ENCODE measurements at regions not wholly inside any gene's neighbourhood (a gene's known extent, or its start where the extent isn't known, plus 50 kb on each side); places are given as distances from the start of the nearest gene placed in this dataset.
A peak's percentile ranks its signal among the peaks of the same experiment; 100 is the strongest.

GRCh38 chr10:2974083-2974482, 93.3 kb upstream of the PFKP start:
- ATAC-seq (replicated peaks): no peak
- H3K4me1 Mint-ChIP-seq: no peaks in the 10 kb centered on the region
- no peak overlapping the region for H3K4me3 Mint-ChIP-seq
- no peaks in the 10 kb centered on the region for H3K27me3 Mint-ChIP-seq
- no peak overlapping the region for H3K27ac Mint-ChIP-seq
- H3K9me3 Mint-ChIP-seq: no peaks in the 10 kb centered on the region
- H3K36me3 Mint-ChIP-seq (ENCODE audit: low read depth): no peaks in the 10 kb centered on the region

- Mint-ChIP-seq H3K9me3 (no peaks in the 10 kb centered on the region), H3K4me3 (no peak overlapping the region), H3K36me3 (ENCODE audit: low read depth) (no peaks in the 10 kb centered on the region), H3K27ac (no peak overlapping the region), H3K27me3 (peaks cover 3% of the 10 kb centered on the region), H3K4me1 (no peaks in the 10 kb centered on the region)
- ATAC-seq (replicated peaks): no peak
These were observed 94.5 kb upstream of the PFKP start for GRCh38 chr10:2972810-2973209.

GRCh38 chr10:2972216-2972615, 95.1 kb upstream of the PFKP start:
- no peaks in the 10 kb centered on the region for H3K9me3 Mint-ChIP-seq
- no peaks in the 10 kb centered on the region for H3K4me1 Mint-ChIP-seq
- H3K36me3 Mint-ChIP-seq (ENCODE audit: low read depth): no peaks in the 10 kb centered on the region
- peaks cover 4% of the 10 kb centered on the region for H3K27me3 Mint-ChIP-seq
- H3K4me3 Mint-ChIP-seq: no peak overlapping the region
- no peak for ATAC-seq (replicated peaks)
- no peak overlapping the region for H3K27ac Mint-ChIP-seq

DNA sequence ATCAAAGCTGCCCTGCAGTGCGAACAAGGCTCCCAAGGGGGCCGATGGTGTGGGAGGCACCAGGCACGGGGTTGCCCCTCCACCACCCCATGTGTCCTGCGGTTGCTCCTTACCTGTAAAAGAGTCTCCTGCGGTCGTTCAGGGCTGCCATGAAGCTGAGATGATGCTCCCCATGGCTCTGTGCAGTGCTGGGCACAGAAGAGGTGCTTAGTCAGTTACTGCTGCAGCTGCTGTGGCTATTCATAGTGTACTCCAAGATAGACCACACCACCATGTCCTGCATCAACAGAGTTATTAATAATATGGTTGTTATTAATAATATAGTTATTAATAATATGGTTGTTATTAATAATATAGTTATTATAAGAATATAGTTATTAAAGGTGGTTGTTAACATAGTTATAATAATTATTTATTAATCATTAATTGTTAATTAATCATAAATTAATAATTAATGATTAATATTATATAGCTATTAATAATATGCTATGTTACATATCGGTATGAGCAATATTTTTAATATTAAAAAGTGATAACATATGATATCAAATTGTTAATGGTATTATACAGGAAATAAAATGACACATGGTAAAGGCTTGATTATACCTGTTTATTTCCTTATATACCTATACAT, 97.0 kb upstream of the PFKP start:
- H3K27me3 Mint-ChIP-seq: peaks cover 12% of the 10 kb centered on the region
- H3K36me3 Mint-ChIP-seq (ENCODE audit: low read depth): no peaks in the 10 kb centered on the region
- H3K4me1 Mint-ChIP-seq: no peaks in the 10 kb centered on the region
- H3K9me3 Mint-ChIP-seq: no peaks in the 10 kb centered on the region
- no peak for ATAC-seq (replicated peaks)
- H3K27ac Mint-ChIP-seq: no peak overlapping the region
- H3K4me3 Mint-ChIP-seq: no peak overlapping the region

DNA sequence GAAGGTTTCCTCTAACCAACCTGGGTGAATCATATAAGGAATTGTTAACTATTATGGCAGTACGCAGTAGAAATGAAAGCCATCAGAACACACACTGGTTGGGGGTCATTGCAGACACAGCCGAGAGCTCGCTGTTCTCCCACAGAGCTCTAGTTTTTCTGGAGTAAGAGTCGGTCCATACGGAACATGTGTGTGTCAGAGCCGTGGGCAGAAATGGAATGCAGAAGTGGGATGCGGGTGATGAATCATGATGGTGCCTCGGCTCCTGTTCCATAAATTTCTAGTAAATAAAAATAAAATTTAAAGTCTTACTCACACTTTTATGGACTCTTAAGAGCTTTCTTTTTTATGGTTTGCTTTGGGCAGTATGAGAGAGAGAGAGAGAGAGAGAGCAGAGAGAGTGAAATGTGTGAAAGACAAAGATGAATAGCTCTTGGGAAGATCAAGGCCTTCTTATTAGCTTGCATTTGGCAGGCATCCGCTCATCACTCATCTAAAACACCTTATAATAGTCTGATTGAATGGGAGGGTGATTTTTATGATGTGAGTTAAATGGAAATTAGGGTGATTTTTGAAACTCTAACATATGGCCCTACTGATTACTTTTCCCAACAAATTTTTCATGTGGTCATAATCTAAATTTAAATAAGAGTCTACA, 98.8 kb upstream of the PFKP start:
- H3K27ac Mint-ChIP-seq: no peak overlapping the region
- peaks cover 20% of the 10 kb centered on the region for H3K27me3 Mint-ChIP-seq
- no peak overlapping the region for H3K4me3 Mint-ChIP-seq
- H3K4me1 Mint-ChIP-seq: no peaks in the 10 kb centered on the region
- ATAC-seq (replicated peaks): no peak
- no peaks in the 10 kb centered on the region for H3K9me3 Mint-ChIP-seq
- no peaks in the 10 kb centered on the region for H3K36me3 Mint-ChIP-seq (ENCODE audit: low read depth)

DNA sequence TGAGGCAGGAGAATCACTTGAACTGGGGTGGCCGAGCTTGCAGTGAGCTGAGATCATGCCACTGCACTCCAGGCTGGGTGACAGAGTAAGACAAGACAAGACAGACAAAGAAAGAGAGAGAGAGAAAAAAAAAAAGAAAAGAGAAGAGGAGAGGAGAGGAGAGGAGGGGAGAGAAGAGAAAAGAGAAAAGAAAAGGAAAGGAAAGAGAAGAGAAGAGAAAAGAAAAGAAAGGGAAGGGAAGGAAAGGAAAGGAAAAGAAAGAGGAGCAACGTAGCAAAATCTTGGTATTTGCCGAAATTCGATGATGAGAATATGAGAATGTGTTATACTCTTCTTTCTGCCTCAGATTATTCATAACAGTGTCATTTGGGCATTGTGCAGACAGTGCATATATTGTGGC, 101.2 kb upstream of the PFKP start:
- Mint-ChIP-seq H3K4me1 (no peaks in the 10 kb centered on the region), H3K4me3 (no peak overlapping the region), H3K9me3 (peaks cover 2% of the 10 kb centered on the region), H3K27me3 (peaks cover 26% of the 10 kb centered on the region), H3K27ac (no peak overlapping the region), H3K36me3 (ENCODE audit: low read depth) (no peaks in the 10 kb centered on the region)
- no peak for ATAC-seq (replicated peaks)

GRCh38 chr10:2964632-2965296, 102.6 kb upstream of the PFKP start:
- Mint-ChIP-seq H3K4me3 (no peak overlapping the region), H3K27me3 (peaks cover 30% of the 10 kb centered on the region), H3K9me3 (peaks cover 3% of the 10 kb centered on the region), H3K4me1 (no peaks in the 10 kb centered on the region), H3K27ac (no peak overlapping the region), H3K36me3 (ENCODE audit: low read depth) (no peaks in the 10 kb centered on the region)
- ATAC-seq (replicated peaks): no peak

- Mint-ChIP-seq H3K36me3 (ENCODE audit: low read depth) (no peaks in the 10 kb centered on the region), H3K9me3 (peaks cover 3% of the 10 kb centered on the region), H3K4me3 (no peak overlapping the region), H3K27ac (no peak overlapping the region), H3K27me3 (peaks cover 30% of the 10 kb centered on the region), H3K4me1 (no peaks in the 10 kb centered on the region)
- ATAC-seq (replicated peaks): no peak
These were observed 103.3 kb upstream of the PFKP start for GRCh38 chr10:2963889-2964631.

DNA sequence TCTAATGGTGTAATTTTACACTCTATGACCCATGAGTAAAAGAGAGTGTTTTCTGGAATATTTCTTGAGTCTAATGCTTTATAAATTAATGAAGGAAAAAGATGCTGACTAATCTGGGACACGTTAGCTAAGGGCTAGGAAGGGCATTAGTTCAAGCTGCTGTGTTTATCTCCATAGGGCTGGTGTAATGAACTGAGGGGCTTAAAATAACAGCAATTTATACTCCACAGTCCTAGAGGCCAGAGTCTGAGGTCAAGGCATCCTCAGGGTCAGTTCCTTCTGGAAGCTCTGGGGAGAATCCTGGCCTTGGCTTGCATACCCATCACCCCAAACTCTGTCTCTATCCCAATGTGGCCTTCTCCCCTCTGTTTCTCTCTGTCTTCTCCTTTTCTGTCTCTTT, 105.2 kb upstream of the PFKP start:
- Mint-ChIP-seq H3K27me3 (peaks cover 26% of the 10 kb centered on the region), H3K27ac (no peak overlapping the region), H3K4me3 (no peak overlapping the region), H3K36me3 (ENCODE audit: low read depth) (no peaks in the 10 kb centered on the region), H3K9me3 (peaks cover 5% of the 10 kb centered on the region), H3K4me1 (no peaks in the 10 kb centered on the region)
- ATAC-seq (replicated peaks): no peak

GRCh38 chr10:2958659-2959058, 108.7 kb upstream of the PFKP start:
- Mint-ChIP-seq H3K4me3 (no peak overlapping the region), H3K27ac (no peak overlapping the region), H3K9me3 (peaks cover 11% of the 10 kb centered on the region), H3K27me3 (peaks cover 16% of the 10 kb centered on the region), H3K36me3 (ENCODE audit: low read depth) (no peaks in the 10 kb centered on the region), H3K4me1 (no peaks in the 10 kb centered on the region)
- no peak for ATAC-seq (replicated peaks)

- Mint-ChIP-seq H3K27me3 (peaks cover 12% of the 10 kb centered on the region), H3K36me3 (ENCODE audit: low read depth) (no peaks in the 10 kb centered on the region), H3K4me3 (no peak overlapping the region), H3K9me3 (peaks cover 11% of the 10 kb centered on the region), H3K27ac (no peak overlapping the region), H3K4me1 (no peaks in the 10 kb centered on the region)
- no peak for ATAC-seq (replicated peaks)
These were observed 109.6 kb upstream of the PFKP start for GRCh38 chr10:2957785-2958184.

- ATAC-seq (replicated peaks): no peak
- Mint-ChIP-seq H3K9me3 (peaks cover 11% of the 10 kb centered on the region), H3K27me3 (peaks cover 13% of the 10 kb centered on the region), H3K4me1 (peaks cover 12% of the 10 kb centered on the region), H3K27ac (no peak overlapping the region), H3K4me3 (no peak overlapping the region), H3K36me3 (ENCODE audit: low read depth) (peaks cover 4% of the 10 kb centered on the region)
These were observed 112.3 kb upstream of the PFKP start for GRCh38 chr10:2955064-2955463.

GRCh38 chr10:2953495-2953894, 113.9 kb upstream of the PFKP start:
- ATAC-seq (replicated peaks): peak; percentile 11
- H3K9me3 Mint-ChIP-seq: peaks cover 14% of the 10 kb centered on the region
- no peak overlapping the region for H3K27ac Mint-ChIP-seq
- peaks cover 16% of the 10 kb centered on the region for H3K27me3 Mint-ChIP-seq
- H3K36me3 Mint-ChIP-seq (ENCODE audit: low read depth): peaks cover 8% of the 10 kb centered on the region
- H3K4me1 Mint-ChIP-seq: peaks cover 17% of the 10 kb centered on the region
- no peak overlapping the region for H3K4me3 Mint-ChIP-seq

- peak; percentile 37 for ATAC-seq (replicated peaks)
- Mint-ChIP-seq H3K27me3 (peaks cover 16% of the 10 kb centered on the region), H3K27ac (peak overlapping the region; percentile 68), H3K9me3 (peaks cover 11% of the 10 kb centered on the region), H3K36me3 (ENCODE audit: low read depth) (peaks cover 8% of the 10 kb centered on the region), H3K4me1 (peaks cover 29% of the 10 kb centered on the region), H3K4me3 (peak overlapping the region; percentile 83)
These were observed 116.0 kb upstream of the PFKP start for GRCh38 chr10:2951235-2951835.
